MM.1S (cell line): ENCODE measurements at regions not wholly inside any gene's neighbourhood (a gene's known extent, or its start where the extent isn't known, plus 50 kb on each side); places are given as distances from the start of the nearest gene placed in this dataset.

Experiments
- EZH2 ChIP-seq: fragments of 300-600 bp; sonication (generic); optimal IDR thresholded peaks from 2 replicates; pipeline ENCODE3; 2017; ENCODE audit warnings: low read depth, mild to moderate bottlenecking, antibody characterized with exemption, low read length, mixed read lengths
- EZH2phosphoT487 ChIP-seq: fragments of 300-600 bp; sonication (generic); IDR thresholded peaks from 2 replicates; pipeline ENCODE4 v1.6.1; 2018; ENCODE audit warnings: antibody characterized with exemption, low read length
- TF ChIP-seq, protein P1 (sequence below): fragments of 300-600 bp; sonication (generic); IDR thresholded peaks from 2 replicates; pipeline ENCODE4 v1.5.1; 2016; ENCODE audit warnings: antibody characterized with exemption, low read length, mixed read lengths

GRCh38 chr16:74141015-74141414 lies 155.6 kb upstream of the PSMD7 start:
- TF ChIP-seq, protein P1, sequence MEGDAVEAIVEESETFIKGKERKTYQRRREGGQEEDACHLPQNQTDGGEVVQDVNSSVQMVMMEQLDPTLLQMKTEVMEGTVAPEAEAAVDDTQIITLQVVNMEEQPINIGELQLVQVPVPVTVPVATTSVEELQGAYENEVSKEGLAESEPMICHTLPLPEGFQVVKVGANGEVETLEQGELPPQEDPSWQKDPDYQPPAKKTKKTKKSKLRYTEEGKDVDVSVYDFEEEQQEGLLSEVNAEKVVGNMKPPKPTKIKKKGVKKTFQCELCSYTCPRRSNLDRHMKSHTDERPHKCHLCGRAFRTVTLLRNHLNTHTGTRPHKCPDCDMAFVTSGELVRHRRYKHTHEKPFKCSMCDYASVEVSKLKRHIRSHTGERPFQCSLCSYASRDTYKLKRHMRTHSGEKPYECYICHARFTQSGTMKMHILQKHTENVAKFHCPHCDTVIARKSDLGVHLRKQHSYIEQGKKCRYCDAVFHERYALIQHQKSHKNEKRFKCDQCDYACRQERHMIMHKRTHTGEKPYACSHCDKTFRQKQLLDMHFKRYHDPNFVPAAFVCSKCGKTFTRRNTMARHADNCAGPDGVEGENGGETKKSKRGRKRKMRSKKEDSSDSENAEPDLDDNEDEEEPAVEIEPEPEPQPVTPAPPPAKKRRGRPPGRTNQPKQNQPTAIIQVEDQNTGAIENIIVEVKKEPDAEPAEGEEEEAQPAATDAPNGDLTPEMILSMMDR, result no peak
- no peak for TF ChIP-seq EZH2
- TF ChIP-seq EZH2phosphoT487, result no peak
